ENCODE measurements at regions not wholly inside any gene's neighbourhood (a gene's known extent, or its start where the extent isn't known, plus 50 kb on each side); places are given as distances from the start of the nearest gene placed in this dataset.

DNA sequence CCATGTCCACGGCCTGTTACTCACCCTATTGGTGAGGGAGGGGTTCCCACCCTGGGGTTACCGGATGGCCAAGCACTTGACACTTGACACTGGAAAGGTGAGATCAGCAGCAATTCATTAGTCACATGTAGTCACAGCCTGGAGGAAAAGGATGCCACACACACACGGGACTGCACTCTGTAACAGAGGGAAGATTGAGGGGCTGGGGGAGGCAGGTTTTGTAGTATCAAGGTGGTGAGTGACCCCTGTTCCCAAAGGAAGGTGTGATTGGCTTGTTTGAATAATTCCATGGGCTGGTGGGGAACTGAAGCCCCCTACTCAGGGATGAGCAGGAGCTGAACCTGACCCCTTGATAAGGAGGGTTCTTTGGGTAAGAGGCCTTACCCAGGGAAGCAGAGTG lies 96.0 kb upstream of the HELT start:
- no peak for TF ChIP-seq SRF (CRISPR knock-in tag; IDR thresholded peaks at IDR 0.05)
- TF ChIP-seq, protein P1, sequence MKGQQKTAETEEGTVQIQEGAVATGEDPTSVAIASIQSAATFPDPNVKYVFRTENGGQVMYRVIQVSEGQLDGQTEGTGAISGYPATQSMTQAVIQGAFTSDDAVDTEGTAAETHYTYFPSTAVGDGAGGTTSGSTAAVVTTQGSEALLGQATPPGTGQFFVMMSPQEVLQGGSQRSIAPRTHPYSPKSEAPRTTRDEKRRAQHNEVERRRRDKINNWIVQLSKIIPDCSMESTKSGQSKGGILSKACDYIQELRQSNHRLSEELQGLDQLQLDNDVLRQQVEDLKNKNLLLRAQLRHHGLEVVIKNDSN (CRISPR knock-in tag; IDR thresholded peaks at IDR 0.05), result no peak
- TF ChIP-seq ESRRA (IDR thresholded peaks at IDR 0.05; ENCODE audit: borderline replicate concordance, low read depth), result no peak
- no peak for TF ChIP-seq TBP (optimal IDR thresholded peaks at IDR 0.05; ENCODE audit: low read depth, low read length)
- TF ChIP-seq JUNB (CRISPR knock-in tag; conservative IDR thresholded peaks at IDR 0.05), result no peak
- TF ChIP-seq MCM5 (IDR thresholded peaks at IDR 0.05; ENCODE audit: low read depth), result no peak
- TF ChIP-seq POLR2AphosphoS5 (IDR thresholded peaks at IDR 0.05; ENCODE audit: control insufficient read depth, insufficient read depth, low read depth, low read length), result no peak

Data from K562 (cell line).